Tibial nerve (tissue), 3 donors: ENCODE measurements at regions not wholly inside any gene's neighbourhood (a gene's known extent, or its start where the extent isn't known, plus 50 kb on each side); places are given as distances from the start of the nearest gene placed in this dataset.

Experiments used
- CTCF ChIP-seq, 5 experiments: fragments of 200-600 bp in 3 of 5; fragments of 450-650 bp in 2 of 5; sonication (generic) in 3 of 5; IDR thresholded peaks; one replicate each; pipeline ENCODE4 v1.5.1; 2016 to 2019; ENCODE audit warnings: antibody characterized with exemption in 5 of 5, mild to moderate bottlenecking in 3 of 5, moderate library complexity in 2 of 5
- POLR2A ChIP-seq, 2 donors: fragments of 450-650 bp; IDR thresholded peaks; one replicate each; pipeline ENCODE4 v1.6.1; 2017; ENCODE audit warnings: antibody characterized with exemption in 2 of 2, mild to moderate bottlenecking in 2 of 2, moderate library complexity in 2 of 2

GRCh38 chr13:105788530-105788929 lies 746.9 kb downstream of the EFNB2 start:
- TF ChIP-seq CTCF (IDR thresholded peaks at IDR 0.05) (no peak), POLR2A (IDR thresholded peaks at IDR 0.05) (no peak)
